ENCODE measurements at regions not wholly inside any gene's neighbourhood (a gene's known extent, or its start where the extent isn't known, plus 50 kb on each side); places are given as distances from the start of the nearest gene placed in this dataset.

GRCh38 chr1:162983671-162984425, 85.3 kb upstream of the RGS4 start:
- no peak for DNase-seq (ENCODE audit: extremely low read depth, low read depth)
- TF ChIP-seq CTCF (IDR thresholded peaks at IDR 0.05; ENCODE audit: low read depth, low read length), result no peak

- DNase-seq (ENCODE audit: extremely low read depth, low read depth), result no peak
- no peak for TF ChIP-seq CTCF (IDR thresholded peaks at IDR 0.05; ENCODE audit: low read depth, low read length)
These were observed 86.8 kb upstream of the RGS4 start for GRCh38 chr1:162982364-162982763.

- no peak; the same call in none of the 2 replicates for TF ChIP-seq CTCF (IDR thresholded peaks at IDR 0.05; ENCODE audit: low read depth, low read length)
- peak; percentile 25 for DNase-seq (ENCODE audit: extremely low read depth, low read depth)
These were observed 91.1 kb upstream of the RGS4 start for GRCh38 chr1:162977944-162978568.

- no peak for TF ChIP-seq CTCF (IDR thresholded peaks at IDR 0.05; ENCODE audit: low read depth, low read length)
- DNase-seq (ENCODE audit: extremely low read depth, low read depth), result no peak
These were observed 92.5 kb upstream of the RGS4 start for GRCh38 chr1:162976628-162977027.

GRCh38 chr1:162974810-162975209, 94.4 kb upstream of the RGS4 start:
- DNase-seq (ENCODE audit: extremely low read depth, low read depth), result no peak
- TF ChIP-seq CTCF (IDR thresholded peaks at IDR 0.05; ENCODE audit: low read depth, low read length), result no peak

GRCh38 chr1:162973381-162973795, 95.8 kb upstream of the RGS4 start:
- no peak for TF ChIP-seq CTCF (IDR thresholded peaks at IDR 0.05; ENCODE audit: low read depth, low read length)
- DNase-seq (ENCODE audit: extremely low read depth, low read depth), result peak; percentile 69

- no peak for DNase-seq (ENCODE audit: extremely low read depth, low read depth)
- no peak for TF ChIP-seq CTCF (IDR thresholded peaks at IDR 0.05; ENCODE audit: low read depth, low read length)
These were observed 96.4 kb upstream of the RGS4 start for GRCh38 chr1:162972773-162973172.

Data from AG09319 (cell line).